NCI-H510A (cell line): ENCODE measurements at regions not wholly inside any gene's neighbourhood (a gene's known extent, or its start where the extent isn't known, plus 50 kb on each side); places are given as distances from the start of the nearest gene placed in this dataset.

Experiments used
- DNase-seq: peaks from one replicate; lab custom pipeline; 2025; lab: John Stamatoyannopoulos, UW

DNA sequence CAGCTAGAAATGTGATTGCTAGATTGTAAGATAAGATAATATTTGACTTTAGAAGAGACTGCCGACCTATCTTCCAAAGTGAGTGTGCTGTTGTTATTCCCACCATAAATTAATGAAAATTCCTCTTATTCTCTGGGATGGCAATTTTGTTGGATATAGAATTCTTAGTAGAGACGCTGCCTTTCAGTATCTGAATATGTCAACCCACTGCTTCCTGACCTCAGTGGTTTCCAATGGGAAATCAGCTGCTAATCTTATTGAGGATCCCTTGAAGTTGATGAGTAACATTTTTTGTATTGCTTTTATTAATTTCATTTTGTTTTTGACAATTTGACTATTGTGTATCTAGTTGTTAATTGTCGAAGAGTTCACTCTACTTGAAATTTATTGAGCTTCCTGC is 313.0 kb downstream of the BMP2 start:
- no peak for DNase-seq

DNA sequence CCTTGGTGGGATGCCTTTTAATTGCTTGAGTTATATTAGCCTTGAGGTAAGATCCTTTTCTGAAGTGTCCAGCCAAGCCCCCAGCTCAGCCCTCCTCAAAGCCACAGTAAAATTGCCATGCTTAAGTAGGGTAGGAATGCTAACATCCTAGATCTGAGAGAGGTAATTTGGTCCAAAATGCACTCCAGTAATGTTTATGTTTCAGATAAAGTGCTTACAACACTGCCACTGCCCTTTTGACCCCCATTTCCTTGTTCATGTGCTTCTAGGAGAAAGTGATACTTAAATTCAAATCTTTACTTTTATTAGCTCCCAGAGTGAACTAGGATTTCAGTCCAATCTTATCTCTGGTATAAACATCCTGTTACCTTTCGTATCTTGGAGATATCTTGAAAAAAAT is 318.0 kb downstream of the BMP2 start:
- no peak for DNase-seq

DNA sequence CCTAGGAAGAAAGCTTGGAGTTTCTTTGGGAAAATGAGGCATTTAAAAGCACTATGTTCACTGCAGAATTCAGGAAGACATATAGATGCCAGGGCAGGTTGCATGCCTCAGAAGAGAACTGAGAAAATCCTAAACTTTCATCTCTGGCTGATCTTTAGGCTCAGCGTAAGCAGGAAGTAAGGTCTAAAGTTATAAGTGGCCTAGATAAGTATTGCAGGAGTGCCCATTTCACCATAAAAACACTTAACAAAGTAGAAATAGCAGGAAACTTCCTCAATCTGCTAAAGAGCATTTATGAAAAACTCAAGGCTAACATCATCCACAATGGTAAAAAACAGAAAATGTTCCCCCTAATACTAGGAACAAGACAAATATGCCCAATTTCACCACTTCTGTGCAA is 320.3 kb downstream of the BMP2 start:
- DNase-seq, result no peak

- DNase-seq, result no peak
Measured at GRCh38 chr20:7090001-7090400, 322.5 kb downstream of the BMP2 start.

GRCh38 chr20:7090811-7091210 is 323.3 kb downstream of the BMP2 start:
- no peak for DNase-seq

DNA sequence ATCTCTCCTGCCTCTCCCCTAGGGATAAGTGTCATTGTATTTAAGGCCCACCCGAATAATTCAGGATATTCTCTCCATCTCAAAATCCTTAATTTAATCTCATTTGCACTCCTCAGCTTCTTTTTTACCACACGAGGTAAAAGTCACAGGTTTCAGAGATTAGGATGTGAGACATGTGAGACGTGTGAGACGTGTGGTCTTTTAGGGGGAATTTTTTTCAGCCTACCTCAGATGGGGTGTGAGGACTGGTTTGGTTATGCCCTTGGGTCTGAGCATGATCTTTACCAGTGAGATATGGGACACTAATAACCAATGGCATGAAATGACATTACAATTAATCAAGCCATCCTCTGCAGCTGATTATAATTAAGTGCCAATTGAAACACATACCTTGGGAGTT is 324.2 kb downstream of the BMP2 start:
- no peak for DNase-seq

GRCh38 chr20:7094438-7094997 is 327.0 kb downstream of the BMP2 start:
- DNase-seq, result peak; percentile 19

GRCh38 chr20:7106910-7107309 is 339.4 kb downstream of the BMP2 start:
- no peak for DNase-seq

- no peak for DNase-seq
Measured at GRCh38 chr20:7108929-7109328, 341.4 kb downstream of the BMP2 start.

DNA sequence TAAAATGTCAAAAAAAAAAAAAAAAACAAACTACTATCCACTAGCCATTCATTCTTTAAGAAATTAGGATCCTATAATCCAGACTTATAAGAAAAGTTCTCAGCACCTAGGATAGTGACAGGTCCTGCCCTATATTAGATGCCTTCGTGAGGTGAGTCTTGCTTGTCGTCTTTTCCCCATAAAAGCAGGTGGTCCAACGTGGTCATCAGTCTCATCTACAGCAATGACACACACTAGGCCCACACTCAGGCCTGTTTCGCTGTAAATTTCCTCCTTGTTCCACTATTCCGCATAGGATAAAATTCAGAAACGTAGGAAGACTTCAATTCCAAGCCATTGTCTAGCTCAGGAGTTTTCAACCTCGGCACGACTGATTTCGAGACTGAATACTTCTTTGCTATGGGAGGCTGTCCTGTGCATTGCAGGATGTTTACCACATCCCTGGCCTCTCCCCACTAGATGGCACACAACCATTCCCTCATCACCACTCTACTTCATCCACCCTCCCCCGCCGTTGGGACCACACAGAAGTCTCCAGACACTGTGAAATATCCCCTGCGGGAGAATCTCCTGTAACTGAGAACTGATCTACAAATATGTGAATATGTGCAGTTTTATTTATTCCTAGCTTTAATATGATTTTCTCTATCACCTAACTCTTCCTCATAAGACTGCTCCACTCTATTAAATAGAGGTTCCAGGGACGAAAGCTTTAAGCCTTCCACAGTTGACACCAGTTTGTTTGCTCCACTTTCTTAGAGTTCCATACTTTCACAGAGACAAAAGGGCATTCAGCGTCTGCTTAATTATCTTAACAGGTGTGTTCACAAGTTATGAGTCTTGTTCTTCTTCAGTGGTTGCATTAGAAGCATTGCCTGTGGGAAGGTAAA is 346.3 kb downstream of the BMP2 start:
- DNase-seq, result peak; percentile 5

- no peak for DNase-seq
Measured at GRCh38 chr20:7123457-7123856, 356.0 kb downstream of the BMP2 start.

- no peak for DNase-seq
Measured at GRCh38 chr20:7124120-7124519, 356.6 kb downstream of the BMP2 start.

DNA sequence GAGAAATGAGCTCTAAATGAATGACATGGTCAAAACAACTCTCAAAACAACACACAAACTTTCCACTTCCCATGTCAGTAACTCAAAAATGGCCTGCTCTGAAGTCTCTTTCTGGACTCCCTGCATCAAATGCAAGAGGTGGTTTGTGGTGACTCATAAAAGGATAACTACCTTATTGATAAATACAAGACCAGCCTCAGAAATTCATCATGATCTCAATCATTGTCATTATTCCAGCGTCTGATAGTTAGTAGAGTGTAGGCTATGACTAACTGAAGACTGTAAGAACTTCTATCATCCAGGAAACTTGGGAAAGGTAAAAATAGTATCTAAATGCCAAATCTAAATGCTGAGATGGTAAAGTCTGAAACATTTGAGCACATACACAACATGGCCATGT is 369.4 kb downstream of the BMP2 start:
- no peak for DNase-seq

DNA sequence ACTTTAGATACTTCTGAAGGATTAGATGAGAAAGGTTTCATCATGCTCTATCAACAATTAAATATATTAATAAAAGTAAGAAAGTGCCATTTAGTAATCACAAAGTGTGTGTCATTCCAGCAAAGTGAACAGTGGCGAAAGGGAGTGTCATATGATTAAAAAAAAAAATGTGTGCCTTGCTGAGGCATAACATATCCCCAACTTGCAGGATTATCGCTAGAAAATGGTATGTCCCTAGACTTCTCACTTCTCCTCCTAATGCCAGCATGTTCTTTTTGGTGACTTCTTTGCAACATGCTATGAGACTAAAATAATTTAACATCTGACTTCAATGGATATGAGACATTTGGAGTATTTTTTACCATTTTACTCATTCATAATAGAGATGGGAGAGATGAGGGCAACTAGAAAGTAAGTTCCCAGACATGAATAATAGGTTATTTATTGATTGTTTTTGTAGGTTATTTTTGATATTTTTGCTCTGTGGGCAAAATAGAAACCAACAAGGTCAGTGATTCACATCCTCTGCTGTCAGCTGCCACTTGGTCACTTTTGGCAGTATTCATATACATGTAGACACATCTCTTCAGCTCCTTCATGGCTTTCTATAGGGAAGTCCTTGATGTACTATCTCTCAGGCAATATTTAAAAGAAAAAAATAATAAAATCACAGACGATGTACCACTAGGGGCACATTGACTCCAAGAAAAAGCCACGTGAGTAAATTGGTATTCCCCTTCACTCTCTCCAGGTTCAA is 370.1 kb downstream of the BMP2 start:
- no peak for DNase-seq

DNA sequence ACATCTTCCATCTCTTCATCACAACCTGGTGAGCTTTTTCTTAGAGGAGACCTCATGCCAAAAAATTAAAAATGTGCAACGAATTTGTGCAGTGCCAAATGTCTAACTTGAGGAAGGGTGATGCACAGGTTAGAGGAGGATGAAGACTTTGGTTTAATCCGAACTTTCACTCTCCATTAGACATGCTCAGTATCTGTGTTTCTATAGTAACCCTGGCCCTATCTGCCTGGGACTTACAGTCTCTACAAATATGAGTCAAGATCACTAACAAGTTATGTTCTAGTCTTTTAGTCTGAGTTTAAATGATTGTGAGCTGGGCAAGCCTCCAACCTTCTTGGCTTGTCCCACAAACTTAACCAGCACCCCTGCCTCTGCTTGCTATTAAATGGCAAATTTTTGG is 377.0 kb downstream of the BMP2 start:
- no peak for DNase-seq

DNA sequence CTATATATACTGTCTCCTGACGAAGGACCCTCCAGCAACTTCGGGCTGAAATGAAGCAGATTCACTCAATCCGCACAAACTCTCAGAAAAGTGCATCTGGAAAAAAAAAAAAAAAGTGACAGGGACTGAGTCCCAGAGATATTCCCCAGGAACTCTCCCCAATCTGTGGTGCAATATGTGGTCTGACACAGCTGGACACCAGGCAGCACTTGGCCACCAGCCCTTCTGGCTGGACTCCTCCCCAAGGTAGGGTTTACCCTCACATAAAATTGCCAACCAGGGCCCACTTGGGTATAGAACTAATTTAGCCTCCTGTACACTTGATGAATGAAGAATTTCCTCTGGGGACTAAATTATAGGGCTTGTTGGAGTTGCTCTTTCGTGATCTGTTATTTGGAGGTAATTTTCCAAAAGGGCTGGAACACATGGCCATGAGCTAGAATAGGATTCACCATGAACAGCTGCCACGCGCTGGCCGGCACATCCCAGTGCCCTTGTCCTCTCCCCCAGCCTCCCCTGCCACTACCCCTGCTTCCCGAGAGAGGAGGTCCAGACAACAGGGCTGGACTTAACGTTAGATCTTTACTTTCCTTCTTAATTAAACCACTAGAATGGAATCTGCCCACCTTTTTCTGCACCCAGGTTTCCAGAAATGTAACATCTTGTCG is 379.2 kb downstream of the BMP2 start:
- no peak for DNase-seq

DNA sequence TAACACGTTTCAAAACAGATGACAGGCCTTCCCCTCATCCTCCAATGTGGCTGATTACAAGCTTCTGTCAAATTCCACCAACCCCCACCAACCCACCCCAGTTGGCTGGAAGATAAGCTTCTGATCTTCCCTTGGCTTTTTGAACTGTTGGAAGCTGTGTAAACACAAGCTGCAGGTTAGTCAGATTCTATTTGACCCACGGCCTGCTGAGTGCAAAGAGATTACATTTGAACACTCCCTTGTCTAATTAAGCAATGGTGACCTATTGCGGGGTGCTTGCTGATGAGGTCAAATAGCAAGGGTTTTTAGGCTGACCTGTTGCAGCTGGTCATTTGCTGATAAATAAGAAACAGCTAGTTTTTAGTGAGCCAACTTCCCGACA is 379.7 kb downstream of the BMP2 start:
- DNase-seq, result no peak

- no peak for DNase-seq
Measured at GRCh38 chr20:7151676-7152470, 384.4 kb downstream of the BMP2 start.

DNA sequence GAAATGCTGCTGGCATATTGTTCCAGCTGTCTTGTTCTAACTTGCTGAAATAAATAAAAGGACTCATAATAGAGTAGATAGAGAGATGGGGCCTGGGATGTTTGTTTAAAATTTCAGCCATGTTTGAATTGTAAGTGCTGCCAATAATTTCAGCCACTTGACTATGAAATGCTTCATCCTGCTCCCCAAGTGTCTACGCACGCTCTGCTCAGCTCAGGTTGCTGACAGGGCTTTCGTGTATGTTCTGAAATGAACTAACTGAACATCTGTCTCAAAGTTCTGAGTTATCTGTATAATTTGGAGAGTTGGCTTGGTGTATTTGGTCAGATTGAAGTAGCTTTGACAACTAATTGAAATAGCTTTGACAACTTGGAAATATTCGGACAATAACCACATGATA is 387.8 kb downstream of the BMP2 start:
- peak; percentile 85 for DNase-seq

DNA sequence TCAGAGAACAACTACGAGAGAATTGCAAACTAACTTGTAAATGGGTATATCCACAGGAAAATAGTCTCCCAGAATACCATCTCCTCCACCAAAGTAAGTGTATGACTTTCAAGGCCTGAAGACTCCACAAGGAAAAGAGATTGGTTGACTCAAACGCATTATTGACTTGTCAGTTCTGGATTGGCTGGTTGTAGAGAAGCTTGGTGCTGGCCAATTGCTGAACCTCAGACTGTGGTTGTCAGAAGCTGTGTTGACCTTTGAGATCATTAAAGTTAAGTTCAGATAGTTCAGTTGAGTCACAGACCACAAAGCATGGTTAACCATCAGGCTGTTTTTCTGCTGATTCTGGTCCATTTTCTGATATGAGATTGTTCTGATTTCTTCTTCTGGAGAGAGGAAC is 388.3 kb downstream of the BMP2 start:
- DNase-seq, result no peak

GRCh38 chr20:7159903-7160302 is 392.4 kb downstream of the BMP2 start:
- no peak for DNase-seq

DNA sequence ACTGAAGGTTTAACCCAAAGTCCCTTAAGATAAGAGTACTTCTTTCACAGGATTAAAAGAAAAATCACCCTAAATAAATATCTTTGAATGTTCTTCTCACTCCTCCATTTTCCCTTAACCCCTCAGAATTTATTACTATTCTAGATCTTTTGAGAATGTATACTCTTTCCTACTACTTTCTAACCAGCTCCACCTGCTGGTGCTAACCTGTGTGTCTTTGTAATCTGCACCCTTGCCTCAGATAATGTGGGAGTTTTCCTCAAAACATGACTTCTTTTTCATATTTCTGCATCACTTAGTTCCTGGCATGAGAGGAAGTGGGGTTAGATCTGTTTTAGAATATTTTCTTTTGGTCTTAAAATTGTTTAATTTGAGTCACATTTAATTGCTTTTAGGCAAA is 394.2 kb downstream of the BMP2 start:
- no peak for DNase-seq
